ENCODE measurements at regions not wholly inside any gene's neighbourhood (a gene's known extent, or its start where the extent isn't known, plus 50 kb on each side); places are given as distances from the start of the nearest gene placed in this dataset.

- Histone ChIP-seq H3K4me1 (ENCODE audit: low read depth, poor library complexity, severe bottlenecking) (no peaks in the 10 kb centered on the region), H3K79me2 (ENCODE audit: insufficient read depth, low read depth) (no peaks in the 10 kb centered on the region), H3K9ac (no peak overlapping the region), H3K36me3 (ENCODE audit: insufficient read depth) (no peaks in the 10 kb centered on the region), H3K27me3 (ENCODE audit: insufficient read depth, low read depth) (no peaks in the 10 kb centered on the region), H4K20me1 (ENCODE audit: insufficient read depth) (no peaks in the 10 kb centered on the region), H3K4me3 (IDR thresholded peaks at IDR 0.05; ENCODE audit: insufficient read depth, low read depth, low read length) (no peak overlapping the region), H2AFZ (ENCODE audit: low read depth) (no peak overlapping the region), H3K4me2 (no peak overlapping the region), H3K27ac (no peak overlapping the region)
- no peak for TF ChIP-seq CTCF (conservative IDR thresholded peaks at IDR 0.05; ENCODE audit: low read depth, low read length)
These were observed 746.4 kb downstream of the TNS3 start for GRCh38 chr7:46835556-46835955.

- Histone ChIP-seq H3K4me3 (IDR thresholded peaks at IDR 0.05; ENCODE audit: insufficient read depth, low read depth, low read length) (no peak overlapping the region), H4K20me1 (ENCODE audit: insufficient read depth) (no peaks in the 10 kb centered on the region), H2AFZ (ENCODE audit: low read depth) (no peak overlapping the region), H3K27me3 (ENCODE audit: insufficient read depth, low read depth) (no peaks in the 10 kb centered on the region), H3K27ac (no peak overlapping the region), H3K4me2 (no peak overlapping the region), H3K4me1 (ENCODE audit: low read depth, poor library complexity, severe bottlenecking) (no peaks in the 10 kb centered on the region), H3K9ac (no peak overlapping the region), H3K36me3 (ENCODE audit: insufficient read depth) (no peaks in the 10 kb centered on the region), H3K79me2 (ENCODE audit: insufficient read depth, low read depth) (no peaks in the 10 kb centered on the region)
- TF ChIP-seq CTCF (conservative IDR thresholded peaks at IDR 0.05; ENCODE audit: low read depth, low read length) = no peak
These were observed 747.0 kb downstream of the TNS3 start for GRCh38 chr7:46834921-46835320.

- H3K4me1 ChIP-seq (ENCODE audit: low read depth, poor library complexity, severe bottlenecking) = no peaks in the 10 kb centered on the region
- H3K27ac ChIP-seq = no peak overlapping the region
- TF ChIP-seq CTCF (conservative IDR thresholded peaks at IDR 0.05; ENCODE audit: low read depth, low read length) = no peak
- no peaks in the 10 kb centered on the region for H3K27me3 ChIP-seq (ENCODE audit: insufficient read depth, low read depth)
- H3K4me3 ChIP-seq (IDR thresholded peaks at IDR 0.05; ENCODE audit: insufficient read depth, low read depth, low read length) = no peak overlapping the region
- no peak overlapping the region for H3K9ac ChIP-seq
- no peaks in the 10 kb centered on the region for H3K79me2 ChIP-seq (ENCODE audit: insufficient read depth, low read depth)
- H4K20me1 ChIP-seq (ENCODE audit: insufficient read depth) = no peaks in the 10 kb centered on the region
- no peak overlapping the region for H2AFZ ChIP-seq (ENCODE audit: low read depth)
- H3K4me2 ChIP-seq = no peak overlapping the region
- H3K36me3 ChIP-seq (ENCODE audit: insufficient read depth) = no peaks in the 10 kb centered on the region
These were observed 748.7 kb downstream of the TNS3 start for GRCh38 chr7:46833197-46833596.

- no peaks in the 10 kb centered on the region for H4K20me1 ChIP-seq (ENCODE audit: insufficient read depth)
- H3K79me2 ChIP-seq (ENCODE audit: insufficient read depth, low read depth) = no peaks in the 10 kb centered on the region
- H3K9ac ChIP-seq = no peak overlapping the region
- no peak overlapping the region for H3K4me2 ChIP-seq
- no peak overlapping the region for H2AFZ ChIP-seq (ENCODE audit: low read depth)
- H3K4me1 ChIP-seq (ENCODE audit: low read depth, poor library complexity, severe bottlenecking) = no peaks in the 10 kb centered on the region
- no peak overlapping the region for H3K27ac ChIP-seq
- no peaks in the 10 kb centered on the region for H3K27me3 ChIP-seq (ENCODE audit: insufficient read depth, low read depth)
- no peak overlapping the region for H3K4me3 ChIP-seq (IDR thresholded peaks at IDR 0.05; ENCODE audit: insufficient read depth, low read depth, low read length)
- no peak for TF ChIP-seq CTCF (conservative IDR thresholded peaks at IDR 0.05; ENCODE audit: low read depth, low read length)
- H3K36me3 ChIP-seq (ENCODE audit: insufficient read depth) = no peaks in the 10 kb centered on the region
These were observed 749.8 kb downstream of the TNS3 start for GRCh38 chr7:46832136-46832535.

- H2AFZ ChIP-seq (ENCODE audit: low read depth) = no peak overlapping the region
- no peaks in the 10 kb centered on the region for H3K4me1 ChIP-seq (ENCODE audit: low read depth, poor library complexity, severe bottlenecking)
- TF ChIP-seq CTCF (conservative IDR thresholded peaks at IDR 0.05; ENCODE audit: low read depth, low read length) = no peak
- H3K79me2 ChIP-seq (ENCODE audit: insufficient read depth, low read depth) = no peaks in the 10 kb centered on the region
- no peak overlapping the region for H3K4me3 ChIP-seq (IDR thresholded peaks at IDR 0.05; ENCODE audit: insufficient read depth, low read depth, low read length)
- H3K27me3 ChIP-seq (ENCODE audit: insufficient read depth, low read depth) = no peaks in the 10 kb centered on the region
- H3K27ac ChIP-seq = no peak overlapping the region
- no peak overlapping the region for H3K9ac ChIP-seq
- H3K36me3 ChIP-seq (ENCODE audit: insufficient read depth) = no peaks in the 10 kb centered on the region
- H3K4me2 ChIP-seq = no peak overlapping the region
- no peaks in the 10 kb centered on the region for H4K20me1 ChIP-seq (ENCODE audit: insufficient read depth)
These were observed 762.1 kb downstream of the TNS3 start for GRCh38 chr7:46819819-46820218.
